Stimulated activated CD8-positive, alpha-beta memory T cell treated with anti-CD3 and anti-CD28 coated beads, Interleukin-12 subunit alpha, Interleukin-12 subunit beta, amount 100 ng/mL, for 24 hours (primary cell): ENCODE measurements at regions not wholly inside any gene's neighbourhood (a gene's known extent, or its start where the extent isn't known, plus 50 kb on each side); places are given as distances from the start of the nearest gene placed in this dataset.

Experiments
- DNase-seq: peaks from one replicate; pipeline ENCODE4 v3.0.0-alpha.2; 2020; ENCODE audit errors: extremely low read depth

DNA sequence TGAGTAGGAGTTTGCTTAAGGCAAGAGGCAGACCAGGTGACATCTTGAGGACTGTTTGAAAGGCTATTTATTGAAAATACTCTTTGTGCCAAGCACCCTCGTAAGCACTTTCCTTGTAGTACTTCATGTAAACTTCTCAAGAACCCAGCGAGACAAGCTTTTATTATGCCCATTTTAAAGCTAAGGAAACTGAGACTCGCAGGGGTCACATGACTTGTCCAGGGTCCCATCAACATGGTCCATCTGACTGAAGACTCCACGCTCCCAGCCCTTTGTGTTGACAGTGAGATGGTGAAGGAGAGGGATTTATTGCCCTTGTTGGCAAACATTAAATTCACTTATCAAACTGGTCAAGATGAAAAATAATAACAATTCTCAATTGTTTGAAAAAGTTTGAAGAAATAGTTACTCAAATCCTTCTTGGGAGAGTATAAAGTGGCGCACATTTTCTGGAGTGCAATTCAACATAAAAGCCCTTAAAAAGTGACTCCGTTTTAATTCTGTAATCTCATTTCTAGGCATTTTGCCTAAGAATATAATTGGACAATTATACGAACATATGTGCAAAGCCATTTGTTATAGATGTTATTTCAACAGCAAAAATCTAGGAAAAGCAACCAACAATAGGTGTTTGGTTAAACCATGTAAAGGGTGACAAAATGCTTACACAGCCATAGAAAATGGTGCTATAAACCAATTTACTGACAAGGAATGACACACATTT, 270.5 kb upstream of the NCKAP5 start:
- no peak for DNase-seq

DNA sequence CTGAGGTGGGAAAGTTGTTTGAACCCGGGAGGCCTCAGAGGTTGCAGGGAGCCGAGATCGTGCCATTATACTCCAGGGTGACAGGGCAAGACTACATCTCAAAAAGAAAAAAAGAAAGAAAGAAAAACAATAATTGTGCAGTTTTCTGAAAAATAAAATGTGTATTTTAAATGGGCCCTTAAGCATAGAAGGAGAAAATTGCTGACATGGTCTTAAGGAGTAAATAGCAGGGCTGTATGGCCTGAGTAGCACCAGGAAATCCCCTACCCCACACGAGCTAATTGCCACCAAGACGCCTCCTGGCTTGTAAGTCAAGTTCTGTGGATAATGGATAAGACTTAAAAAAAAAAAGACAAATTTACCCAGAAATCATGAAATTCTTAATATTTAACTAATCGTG, 271.4 kb upstream of the NCKAP5 start:
- no peak for DNase-seq

DNA sequence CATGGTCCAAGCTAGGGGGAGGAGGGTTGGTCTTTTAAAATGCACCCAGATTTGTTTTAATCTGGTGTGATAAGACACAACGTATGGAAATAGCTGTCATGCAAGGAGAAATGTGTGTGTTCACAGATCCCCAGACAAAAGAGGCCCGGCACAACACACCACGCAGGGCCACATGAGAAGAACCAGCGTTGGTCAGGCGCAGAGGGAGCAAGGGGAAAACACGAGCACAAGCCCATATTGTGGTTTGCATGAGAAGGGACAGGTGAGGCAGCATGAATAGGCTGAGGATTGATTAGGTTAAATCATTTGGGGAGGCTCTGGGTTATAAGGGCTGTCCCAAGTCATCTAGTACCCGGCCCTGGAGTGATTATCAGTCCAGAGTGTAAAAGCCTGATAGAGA, 272.5 kb upstream of the NCKAP5 start:
- DNase-seq = no peak

DNA sequence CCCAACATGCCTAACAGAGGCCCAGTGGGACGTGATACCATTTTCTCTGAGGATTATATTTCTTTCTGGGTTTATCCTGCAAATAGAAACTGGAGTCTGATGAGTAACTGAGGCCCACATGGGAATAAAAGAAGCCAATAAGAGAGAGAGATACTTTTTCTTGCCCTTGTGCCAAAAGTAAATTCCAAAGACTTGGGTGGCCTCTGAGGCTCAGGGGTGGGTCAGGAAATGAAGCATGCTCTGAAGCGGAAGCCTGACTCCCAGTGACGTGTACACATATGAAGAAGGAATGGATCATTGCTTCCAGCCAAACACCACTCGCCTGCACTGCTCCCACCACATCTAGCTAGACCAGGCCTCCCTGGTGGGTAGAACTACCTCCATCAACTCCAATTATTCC, 273.6 kb upstream of the NCKAP5 start:
- no peak for DNase-seq

DNA sequence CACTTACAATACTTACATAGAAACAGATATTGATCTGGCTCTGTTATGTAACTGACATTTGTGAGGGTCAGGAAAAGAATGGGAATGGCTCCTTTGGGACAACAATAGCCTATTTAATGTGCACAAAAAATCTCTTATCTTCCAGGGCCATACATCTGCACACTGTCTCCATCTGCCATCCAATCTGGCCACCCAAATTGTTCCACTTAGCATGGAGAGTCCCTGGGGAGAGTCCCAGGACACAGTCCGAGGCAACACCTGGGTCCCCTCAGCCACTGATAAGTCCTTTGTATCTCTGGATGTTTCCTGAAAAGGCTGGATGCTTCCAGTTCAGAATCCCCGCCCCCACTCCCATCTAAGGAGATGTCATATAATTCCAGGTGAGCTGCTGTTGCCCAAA, 274.2 kb upstream of the NCKAP5 start:
- DNase-seq = no peak

DNA sequence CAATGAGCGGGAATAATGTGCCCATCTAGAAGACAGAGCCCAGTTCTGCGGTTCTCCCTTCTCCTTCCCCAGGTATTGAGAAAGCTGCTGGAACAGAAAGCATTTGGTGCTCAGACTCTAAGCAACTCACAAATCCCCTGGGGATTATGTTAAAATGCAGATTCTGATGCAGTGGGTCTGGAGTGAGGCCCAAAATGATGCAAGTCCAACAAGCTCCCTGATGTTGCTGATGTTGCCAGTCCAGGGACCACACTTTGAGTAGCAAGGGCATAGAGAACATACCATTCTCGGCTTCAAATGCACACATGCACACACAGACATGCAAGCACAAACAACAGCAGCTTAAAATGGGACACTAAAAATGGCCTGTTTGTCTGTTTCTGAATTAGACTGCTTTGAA, 274.8 kb upstream of the NCKAP5 start:
- no peak for DNase-seq

DNA sequence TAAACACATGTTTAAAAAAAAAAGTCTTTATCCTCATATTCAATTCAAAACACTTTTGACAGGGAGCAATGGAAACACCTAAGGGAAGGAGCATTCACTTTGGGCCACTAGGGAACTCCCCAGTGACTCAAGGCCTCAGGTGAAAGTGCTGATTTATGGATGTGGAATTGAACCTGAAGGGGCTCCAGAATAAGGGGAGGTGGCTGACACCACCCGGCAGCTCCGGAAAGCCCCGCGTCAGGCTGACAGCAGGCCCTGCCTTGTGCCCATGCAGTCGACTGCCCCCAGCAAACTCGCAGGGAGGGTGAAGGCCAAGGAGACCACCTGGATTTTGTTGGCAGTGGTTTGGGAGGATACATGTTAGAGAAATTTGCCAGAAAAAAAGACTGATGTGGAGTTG, 275.3 kb upstream of the NCKAP5 start:
- DNase-seq = no peak

DNA sequence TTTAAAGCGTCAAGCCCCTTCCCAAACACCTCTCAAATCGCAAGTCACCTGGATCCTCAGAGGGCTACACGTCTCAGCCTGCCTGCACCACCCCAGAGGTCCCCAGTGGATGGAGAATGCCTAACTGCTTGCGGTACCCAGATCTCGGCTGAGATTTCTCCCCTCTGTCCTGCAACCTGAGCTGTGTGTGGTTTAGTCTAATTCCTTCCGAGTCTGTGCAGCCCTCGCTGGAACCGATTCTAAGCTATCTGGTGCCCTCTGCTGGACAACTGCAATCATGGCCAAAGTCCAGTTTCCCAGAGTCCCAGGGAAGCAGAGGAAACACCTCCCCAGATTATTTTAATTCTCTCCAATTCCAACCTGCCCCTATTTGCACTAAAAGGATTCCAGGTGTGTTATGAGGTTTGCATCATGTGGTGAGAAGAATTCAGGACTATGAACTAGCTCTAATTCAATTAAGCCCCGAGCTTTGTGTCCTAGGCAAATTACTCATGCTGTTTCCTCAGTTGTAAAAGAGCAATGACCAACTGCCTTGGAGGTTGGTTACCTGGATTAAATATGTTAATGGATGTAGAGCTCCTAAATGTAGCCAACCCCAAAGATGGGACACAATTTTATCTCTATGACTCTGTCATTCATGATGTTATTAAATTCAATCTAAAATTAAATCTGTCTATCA, 276.1 kb upstream of the NCKAP5 start:
- peak; percentile 11 for DNase-seq

DNA sequence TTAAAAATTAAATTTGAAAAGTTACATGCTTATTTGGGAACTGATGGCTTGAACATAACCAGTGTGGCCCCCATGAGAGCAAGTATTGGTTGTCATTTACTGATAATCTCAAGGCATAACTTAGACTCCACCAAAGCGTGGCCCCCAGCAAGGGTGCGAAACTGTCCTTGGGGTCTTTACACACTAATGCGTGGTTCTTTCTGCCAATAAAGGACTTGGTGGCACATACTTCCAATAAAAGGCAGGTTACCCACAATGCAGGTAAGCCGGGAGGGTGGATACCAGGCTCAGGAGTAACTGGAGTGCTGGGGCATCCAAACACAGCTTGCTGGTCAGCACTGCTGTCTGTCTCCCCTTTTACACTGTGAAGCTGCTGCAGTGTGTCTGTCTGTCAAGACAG, 278.2 kb upstream of the NCKAP5 start:
- DNase-seq = no peak

DNA sequence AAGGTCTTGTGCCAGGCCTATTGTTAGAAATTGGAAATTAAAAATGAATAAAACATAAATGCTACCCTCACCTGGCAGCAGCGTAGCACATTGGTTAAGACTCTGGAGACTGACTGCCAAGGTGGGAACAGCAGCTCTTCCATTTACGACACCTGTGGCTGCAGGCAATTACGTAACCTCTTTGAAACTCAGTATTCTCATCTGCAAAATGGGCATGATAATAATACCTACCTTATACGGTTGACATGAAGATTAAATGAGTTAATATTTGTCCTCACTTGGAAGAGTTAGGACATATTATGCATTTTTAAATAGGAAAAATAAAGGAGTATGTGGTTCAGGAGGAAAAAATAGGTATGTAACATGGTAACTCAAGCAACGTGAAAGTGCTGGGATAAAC, 279.3 kb upstream of the NCKAP5 start:
- DNase-seq = no peak

DNA sequence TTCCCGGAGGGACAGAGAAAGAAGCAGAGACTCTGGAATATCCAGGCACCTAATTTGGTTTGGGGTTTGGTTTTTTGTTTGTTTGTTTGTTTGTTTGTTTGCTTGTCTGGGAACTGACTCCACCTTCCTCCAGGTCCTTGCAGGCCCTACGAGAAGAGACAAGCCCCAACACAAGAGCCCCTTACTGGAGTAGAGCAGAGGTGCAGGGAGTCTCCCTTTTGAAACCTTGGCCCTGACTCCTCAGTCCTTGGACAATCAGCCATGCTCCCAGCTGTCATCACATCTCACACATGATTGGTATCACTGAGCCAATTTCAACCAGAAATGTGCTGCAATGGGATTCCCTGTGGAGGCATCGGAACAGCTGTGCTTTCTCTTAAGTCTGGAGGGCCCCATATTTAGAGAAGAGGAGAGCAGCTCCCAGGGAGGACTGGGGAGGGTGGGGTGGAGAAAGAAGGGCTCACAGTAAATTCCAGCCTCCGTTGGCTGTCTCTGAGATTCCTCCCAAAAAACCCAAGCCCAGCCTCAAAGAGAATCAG, 279.9 kb upstream of the NCKAP5 start:
- DNase-seq = no peak

DNA sequence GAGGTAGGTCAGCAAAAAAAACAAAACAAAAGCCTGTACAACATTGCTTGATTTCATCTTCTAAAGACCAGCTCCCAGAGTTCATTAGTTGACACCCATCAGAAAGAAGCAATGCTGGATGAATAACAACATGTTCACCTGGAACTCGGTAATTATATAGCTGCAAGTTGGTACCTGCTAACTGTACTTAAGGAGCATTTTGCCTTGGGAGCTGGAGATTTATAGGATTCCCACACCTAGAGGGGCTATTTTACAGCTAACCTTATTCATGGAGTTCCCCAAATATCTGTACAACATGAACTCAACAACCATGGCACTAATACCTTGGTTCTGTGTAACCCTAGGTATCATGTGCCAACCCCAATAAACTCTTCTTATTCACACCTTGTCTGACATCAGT, 281.1 kb upstream of the NCKAP5 start:
- no peak for DNase-seq

DNA sequence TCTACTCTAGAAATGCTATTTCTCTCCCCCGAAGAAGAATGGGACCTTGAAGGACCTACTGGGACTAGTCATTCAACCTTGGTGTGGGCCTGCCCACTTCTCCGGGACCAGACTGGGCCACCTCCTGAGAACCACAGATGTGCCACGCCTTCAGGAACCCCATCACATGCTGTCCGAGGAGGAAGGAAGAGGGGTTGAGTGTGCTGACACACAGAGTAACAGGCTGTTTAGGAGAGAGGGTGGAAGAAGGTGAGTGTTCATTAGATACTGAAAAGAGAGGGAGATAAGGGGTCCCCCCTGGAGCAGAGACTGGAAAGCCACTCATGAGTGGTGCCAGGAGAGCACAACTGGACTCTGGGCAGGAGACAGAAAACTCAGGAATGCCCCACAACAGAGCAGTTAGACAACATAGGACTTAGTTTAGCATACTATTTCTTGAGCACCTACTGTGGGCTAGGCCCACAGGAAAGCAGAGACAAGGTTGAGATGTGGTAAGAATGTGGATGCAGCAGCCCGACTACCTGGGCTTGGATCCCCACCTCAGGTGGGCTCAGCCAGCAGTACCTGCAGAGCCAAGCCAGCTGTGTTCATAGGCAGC, 286.4 kb upstream of the NCKAP5 start:
- no peak for DNase-seq

DNA sequence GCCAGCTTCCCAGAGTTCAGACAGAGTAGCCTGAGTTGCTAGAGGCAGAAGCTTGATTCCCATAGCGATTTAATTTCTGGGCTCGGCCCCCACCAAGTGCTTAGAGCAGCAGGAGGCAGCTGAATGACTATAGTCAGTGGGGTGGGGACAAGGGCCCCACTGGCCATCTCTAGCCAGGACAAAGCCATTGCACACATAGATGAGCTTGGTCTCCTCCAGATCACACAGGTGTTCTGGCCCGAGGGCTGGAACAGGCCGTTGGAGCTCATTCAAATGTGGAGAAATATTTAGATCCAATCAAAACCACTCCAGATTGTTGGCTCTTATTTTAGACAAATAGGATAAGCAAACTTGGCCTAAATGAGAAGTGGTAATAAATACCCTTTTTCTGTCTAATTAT, 287.3 kb upstream of the NCKAP5 start:
- no peak for DNase-seq

DNA sequence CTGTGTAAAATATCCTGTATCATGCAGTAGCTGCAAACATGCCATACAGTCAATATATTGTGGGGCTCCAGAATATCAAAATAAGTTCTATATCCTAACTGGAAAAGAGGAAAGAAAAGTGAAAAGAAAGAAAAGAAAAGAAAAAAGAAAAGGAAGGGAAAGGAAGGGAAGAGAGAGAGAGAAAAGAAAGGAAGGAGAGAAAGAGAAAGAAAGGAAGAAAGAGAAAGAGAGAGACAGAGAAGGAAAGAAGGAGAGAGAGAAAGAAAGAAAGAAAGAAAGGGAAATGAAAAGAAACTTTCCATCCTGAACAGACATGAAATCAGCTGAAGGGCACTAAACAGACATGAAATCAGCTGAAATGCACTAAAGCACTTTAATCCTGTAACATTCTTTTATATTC, 288.4 kb upstream of the NCKAP5 start:
- DNase-seq = no peak

DNA sequence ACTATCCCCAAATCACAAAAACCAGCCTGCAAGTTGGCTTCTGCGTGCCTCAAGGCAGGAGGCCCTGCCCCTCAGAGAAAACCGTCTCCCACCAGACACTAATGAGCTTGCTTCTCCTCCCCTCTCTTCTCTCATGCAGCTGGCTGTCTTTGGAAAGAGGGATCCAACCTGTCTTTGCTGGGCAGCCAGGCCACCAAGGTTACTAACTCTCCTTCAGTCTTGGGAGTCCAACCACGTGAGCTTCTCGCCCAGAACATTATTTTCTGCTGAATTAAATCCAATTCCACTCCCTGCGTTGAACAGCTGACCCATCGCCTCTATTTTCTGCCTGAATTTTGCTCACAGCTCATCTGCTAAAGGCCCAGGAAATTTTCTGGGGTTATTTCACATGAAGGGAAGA, 291.3 kb upstream of the NCKAP5 start:
- DNase-seq = no peak

DNA sequence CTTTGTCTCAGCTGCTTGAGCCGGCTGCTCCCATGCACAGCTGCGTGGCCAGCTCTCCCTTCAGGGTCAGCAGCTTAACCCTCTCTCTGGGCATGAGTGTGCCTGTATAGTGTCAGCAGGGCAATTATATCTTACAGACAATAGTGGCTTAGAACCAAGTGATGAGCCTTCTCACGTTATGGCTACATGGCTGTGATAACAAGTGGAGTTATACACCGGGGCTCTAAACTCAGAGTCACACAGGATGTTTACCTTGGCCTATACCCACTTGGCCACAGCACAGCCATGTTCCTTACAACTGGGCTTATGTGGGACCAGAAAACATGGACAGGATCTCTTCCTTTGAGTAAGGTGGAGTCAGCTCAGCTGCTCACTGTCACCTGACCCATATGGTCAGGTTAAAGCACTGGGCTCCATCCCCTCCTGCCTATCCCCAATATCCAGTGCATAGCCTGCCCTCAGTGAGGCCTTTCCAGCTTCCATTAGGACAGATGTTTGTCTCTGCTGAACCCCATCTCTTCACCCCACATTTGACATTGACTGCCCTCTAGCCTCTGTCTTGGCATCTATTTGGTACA, 294.2 kb upstream of the NCKAP5 start:
- DNase-seq = no peak

DNA sequence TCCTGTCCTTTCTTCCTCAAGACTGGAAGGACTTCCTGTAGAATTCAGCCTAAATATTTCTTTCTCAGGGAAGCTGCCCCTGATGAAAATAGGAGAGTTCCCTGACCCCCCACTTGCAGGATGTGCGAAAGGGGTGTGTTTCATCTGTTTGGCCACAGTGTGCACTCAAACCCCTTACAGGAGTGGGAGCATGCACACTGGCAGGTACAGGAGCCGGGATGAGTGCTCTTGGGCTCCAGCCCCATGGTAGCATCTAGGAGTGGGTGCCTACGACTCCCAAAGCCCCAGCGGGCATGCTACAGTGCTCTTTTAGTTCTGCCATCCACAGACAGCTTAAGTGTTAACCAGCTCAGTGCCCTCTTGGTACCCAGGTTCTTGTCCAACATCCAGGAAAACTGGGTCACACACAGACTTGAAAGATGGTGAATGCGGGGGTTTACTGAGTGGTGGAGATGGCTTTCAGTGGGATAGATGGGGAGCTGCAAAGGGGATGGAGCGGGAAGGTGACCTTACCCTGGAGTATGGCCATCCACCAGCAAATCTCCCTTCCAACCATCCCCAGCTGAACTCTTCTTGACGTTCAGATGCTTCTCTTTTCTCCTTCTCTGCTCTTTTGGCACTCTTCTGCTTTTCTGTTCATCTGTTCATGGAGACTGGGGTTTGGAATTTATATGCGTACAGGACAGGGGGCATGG, 295.0 kb upstream of the NCKAP5 start:
- DNase-seq = no peak

DNA sequence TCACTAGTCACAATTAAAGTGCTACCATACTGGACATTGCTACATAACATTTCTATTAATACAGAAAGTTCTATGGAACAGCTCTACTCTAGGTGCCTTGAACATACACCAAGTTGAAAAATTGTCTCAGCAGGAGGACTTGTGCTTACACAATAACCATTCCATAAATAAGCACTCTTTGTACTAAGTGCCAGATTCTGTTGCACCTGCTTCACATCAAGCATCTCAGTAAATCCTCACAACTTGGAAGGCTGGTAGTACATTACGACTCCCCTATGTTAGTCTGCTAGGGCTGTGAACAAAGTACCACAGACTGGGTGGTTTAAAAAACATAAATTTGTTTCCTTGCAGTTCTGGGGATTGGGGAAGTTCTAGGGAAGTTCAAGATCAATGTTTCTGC, 296.9 kb upstream of the NCKAP5 start:
- no peak for DNase-seq

DNA sequence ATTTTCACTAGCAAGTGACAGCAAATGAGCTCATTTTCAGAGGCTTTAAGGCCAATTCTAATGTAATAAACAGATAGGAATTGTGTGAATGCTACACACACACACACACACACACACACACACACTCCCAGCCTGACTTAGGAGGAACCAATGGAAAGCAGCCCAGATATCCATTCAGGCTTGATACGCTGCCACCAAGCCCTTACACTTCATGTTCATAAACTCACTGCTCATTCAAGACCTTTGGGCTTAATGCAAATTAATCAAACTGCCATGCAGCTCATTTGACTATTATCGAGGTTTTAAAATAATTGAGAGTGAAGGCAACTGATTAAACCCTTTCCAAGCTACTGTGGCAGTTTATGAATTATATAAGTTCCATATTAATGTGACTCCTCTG, 298.9 kb upstream of the NCKAP5 start:
- DNase-seq = no peak

DNA sequence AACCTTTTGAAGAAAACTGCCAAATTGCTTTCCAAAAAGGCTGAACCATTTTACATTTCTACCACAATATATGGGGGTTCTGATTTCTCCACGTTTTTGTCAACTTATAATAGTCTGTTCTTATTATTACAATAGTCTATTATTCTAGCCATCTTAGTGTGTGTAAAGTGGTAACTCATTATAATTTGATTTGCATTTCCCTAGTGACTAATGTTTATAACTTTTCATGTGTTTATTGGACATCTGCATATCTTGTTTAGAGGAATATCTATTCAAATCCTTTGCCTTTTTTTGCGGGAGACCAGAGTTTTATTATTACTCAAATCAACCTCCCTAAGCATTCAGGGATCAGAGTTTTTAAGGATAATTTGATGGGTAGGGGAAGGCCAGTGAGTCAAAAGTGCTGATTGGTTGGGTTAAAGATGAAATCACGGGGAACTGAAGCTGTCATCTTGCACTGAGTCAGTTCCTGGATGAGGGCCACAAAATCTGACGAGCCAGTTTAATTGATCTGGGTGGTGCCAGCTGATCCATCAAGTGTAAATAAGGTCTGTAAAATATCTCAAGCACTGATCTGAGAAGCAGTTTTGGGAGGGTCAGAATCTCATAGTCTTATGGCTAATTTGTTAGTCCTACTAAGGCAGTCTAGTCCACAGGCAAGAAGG, 303.4 kb upstream of the NCKAP5 start:
- no peak for DNase-seq

DNA sequence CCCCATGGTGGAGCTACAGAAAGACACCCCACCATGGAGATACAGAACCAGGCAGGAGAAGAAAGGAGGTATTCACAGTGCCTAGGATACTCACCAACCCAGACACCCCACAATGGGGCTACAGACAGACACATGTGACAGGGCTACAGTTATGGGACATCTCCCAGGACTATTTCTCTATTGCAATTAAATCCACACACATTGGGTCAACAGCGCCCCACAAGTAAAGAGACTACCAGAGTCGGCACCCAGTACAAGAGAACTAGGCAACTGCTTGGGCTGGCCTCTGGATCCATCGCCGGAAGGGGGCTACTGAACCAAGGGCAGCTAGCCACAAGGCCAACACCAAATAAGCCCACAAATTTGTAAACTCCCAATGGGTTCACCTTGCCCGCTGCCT, 310.1 kb upstream of the NCKAP5 start:
- DNase-seq = no peak
